ENCODE measurements at regions not wholly inside any gene's neighbourhood (a gene's known extent, or its start where the extent isn't known, plus 50 kb on each side); places are given as distances from the start of the nearest gene placed in this dataset.
"Not testable (repeated sequence)": the region's sequence is repeated elsewhere in the genome, so short reads cannot be mapped to it uniquely, and the experiment has no call there.

DNA sequence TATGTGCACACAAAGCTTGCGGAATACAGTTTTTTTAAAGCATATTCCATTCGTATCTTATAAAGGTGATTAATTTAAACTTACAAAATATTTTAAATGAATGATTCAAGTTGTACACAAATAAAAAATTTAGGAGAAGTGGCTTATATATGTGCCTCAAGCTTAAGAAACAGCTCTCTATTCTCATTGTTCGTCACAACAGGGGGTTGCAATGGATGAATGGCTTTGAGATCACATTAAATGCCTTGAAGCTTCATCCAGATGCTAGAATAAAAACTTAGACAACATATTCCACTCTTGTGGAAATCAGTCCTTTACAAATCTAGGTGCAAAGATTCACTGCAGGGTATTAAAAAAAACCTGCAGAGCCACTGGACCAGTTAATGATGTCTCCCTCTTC is 303.9 kb upstream of the LRFN5 start:
- no peak for DNase-seq (ENCODE audit: low spot score)
- in situ Hi-C loops (cut with HindIII; ENCODE audit: low sequenced_read_pairs), result no loop called here

DNA sequence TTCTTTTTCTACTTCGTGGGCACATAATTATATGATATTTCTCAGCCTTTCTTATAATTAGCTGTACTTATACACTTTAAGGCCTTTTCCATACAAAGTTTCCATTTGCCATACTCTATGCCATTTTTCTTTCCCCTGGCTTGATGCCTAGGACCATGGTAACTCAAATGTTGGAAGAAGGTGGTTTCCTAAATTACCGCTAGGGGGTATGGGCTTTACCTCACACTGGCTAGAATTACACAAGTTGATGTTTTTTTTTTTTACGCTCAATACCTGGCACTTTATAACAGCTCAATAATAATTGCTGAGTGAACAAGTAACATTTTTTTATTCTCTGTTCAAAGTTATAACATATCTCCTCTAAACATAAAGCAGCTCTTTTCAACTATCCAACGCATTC is 306.8 kb upstream of the LRFN5 start:
- DNase-seq (ENCODE audit: low spot score), result no peak
- in situ Hi-C loops (cut with HindIII; ENCODE audit: low sequenced_read_pairs), result no loop called here

DNA sequence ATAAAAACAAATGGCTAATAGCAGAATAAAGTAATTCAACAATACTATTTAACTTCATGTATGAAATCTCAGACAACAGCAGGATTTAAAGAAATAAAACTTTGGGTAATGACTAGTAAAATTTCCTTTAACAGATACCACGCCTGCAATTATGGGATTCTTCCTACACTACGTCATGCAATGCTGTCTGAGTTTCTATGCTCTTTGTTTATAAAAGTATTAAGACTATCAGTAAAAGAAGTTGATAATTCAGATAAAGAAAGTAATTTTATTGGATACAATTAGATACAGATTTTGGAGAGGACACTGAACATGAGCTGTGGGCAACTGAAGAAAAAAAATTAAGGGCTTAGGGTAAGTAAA is 308.4 kb upstream of the LRFN5 start:
- no peak for DNase-seq (ENCODE audit: low spot score)
- in situ Hi-C loops (cut with HindIII; ENCODE audit: low sequenced_read_pairs), result no loop called here

DNA sequence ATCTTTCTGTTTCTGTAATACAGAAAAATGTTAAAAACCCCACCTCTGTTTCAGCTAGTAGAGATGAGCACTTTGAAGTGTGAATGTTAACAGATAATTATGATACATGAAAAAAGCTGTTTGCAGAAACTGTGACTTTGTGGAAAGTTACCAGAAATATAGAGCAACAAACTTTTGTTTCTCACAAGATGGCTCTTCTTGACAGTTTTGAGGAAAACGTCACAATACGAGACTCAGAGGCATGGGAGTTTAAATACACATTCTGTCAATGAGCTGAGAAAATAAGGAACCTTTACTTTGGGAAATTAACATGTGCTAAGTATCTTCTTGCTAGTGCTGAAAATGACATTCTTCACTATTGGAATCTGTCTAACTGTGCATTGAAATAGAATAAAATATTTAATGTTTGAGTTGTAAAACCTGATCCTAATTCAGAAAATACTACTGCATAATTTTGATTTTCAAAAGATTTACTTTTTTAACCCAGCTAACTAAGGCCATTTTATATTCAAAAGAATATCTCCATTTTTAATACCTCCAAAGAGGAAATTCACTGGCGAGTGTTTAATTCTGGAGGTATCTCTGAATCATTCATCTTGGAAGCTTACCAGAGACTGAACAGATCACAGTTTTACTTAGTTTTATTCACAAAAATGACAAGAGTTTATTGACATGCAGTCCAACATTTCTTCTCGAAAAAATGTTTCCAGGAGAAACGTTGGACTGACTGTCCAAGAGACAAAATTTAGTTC is 308.9 kb upstream of the LRFN5 start:
- DNase-seq (ENCODE audit: low spot score), result no peak
- in situ Hi-C loops (cut with HindIII; ENCODE audit: low sequenced_read_pairs), result no loop called here

DNA sequence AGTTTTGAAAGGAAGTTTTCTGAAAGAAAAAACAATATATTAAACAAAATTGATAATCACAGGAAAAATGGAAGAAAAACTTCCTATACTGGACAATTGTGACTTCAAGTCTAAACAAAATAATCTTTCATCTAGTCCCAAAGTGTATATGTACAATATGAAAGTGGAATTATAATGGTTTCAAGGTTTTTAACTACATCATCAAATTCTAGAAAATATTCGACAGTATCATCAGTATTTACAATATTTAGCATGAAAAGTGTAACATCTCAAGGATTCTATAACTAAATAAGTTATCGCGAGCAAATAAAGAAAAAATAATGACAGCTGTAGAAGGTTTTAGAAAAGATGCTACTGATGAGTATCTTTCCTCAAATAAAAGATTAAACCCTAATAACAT is 310.9 kb upstream of the LRFN5 start:
- in situ Hi-C loops (cut with HindIII; ENCODE audit: low sequenced_read_pairs), result no loop called here
- DNase-seq (ENCODE audit: low spot score), result no peak

DNA sequence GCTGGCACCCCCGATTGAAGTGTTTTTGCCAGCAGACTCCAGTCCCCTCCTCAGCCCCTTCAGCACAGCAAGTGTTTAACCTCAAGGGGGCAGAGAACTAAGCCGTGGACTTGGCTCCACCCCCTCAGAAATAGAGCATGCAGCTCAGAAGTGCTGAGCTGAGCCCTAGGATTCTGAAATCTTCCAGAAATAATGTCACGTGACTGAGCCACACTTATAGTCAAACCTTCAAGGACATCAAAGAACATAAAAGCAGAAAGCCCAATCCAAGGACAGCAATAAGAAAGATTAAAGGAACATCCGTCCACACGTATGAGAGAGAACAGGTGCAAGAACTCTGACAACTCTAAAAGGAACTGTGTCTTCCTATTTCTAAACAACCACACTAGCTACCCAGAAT is 317.7 kb upstream of the LRFN5 start:
- DNase-seq (ENCODE audit: low spot score), result no peak
- in situ Hi-C loops (cut with HindIII; ENCODE audit: low sequenced_read_pairs), result no loop called here

DNA sequence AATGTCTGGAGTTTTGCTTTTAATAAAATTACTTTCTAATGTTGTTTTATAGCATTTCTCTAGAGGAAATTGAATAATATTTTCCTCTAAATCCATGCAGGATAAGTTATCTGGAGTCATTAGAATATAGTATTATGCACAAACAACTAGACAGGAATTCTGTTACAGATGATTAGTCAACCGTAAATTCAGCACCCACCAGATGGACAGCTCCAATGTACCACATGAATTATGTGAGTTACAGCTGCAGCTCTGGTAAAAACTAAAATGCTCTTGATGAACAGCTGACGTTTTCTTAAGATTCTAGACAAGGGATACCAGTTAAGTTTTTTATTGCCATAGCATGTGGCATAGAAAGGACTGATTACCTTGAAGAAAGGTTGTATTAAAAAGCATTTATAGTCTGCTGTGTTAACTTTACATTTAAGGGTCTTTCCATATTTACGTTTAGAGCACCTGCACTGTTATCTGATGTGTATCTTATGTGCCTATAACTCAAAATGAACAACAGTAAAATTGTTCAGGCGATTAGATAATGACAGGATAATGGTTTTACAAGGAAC is 321.4 kb upstream of the LRFN5 start:
- in situ Hi-C loops (cut with HindIII; ENCODE audit: low sequenced_read_pairs), result no loop called here
- DNase-seq (ENCODE audit: low spot score), result no peak

DNA sequence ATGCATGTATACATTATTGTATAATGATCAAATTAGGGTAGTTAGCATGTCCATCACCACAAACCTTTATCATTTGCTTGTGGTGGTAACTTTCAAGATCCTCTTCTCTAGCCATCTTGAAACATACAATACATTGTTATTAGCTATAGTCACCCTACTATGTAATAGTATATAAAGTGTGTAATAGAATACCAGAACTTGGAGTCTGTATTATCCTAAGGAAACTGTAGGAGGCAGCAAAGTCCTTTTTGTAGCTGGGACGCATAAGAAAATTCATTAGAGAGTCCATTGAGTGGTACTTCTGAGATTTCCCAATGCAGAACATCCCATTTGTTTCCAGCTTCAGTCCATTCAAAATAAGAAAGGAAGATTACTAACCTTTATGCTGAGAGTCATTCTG is 325.9 kb upstream of the LRFN5 start:
- no peak for DNase-seq (ENCODE audit: low spot score)
- in situ Hi-C loops (cut with HindIII; ENCODE audit: low sequenced_read_pairs), result no loop called here

DNA sequence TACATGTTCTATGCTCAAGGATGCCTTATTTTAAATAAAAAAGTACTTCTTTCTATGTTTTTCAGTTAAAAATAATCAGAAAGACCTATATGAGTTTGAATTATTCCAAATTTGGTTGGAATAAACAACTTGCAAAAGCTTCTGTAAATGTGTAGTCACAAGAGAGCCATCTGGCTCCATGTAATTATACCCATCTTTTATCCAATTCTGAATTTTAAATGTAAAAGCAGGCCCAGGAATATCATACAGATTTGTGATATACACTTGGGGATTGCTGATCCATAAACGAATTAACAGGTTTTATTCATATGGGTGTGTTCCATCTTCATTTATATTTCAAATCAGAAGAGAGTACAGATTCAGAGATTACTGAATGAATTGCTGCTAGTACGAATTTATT is 329.2 kb upstream of the LRFN5 start:
- no peak for DNase-seq (ENCODE audit: low spot score)
- in situ Hi-C loops (cut with HindIII; ENCODE audit: low sequenced_read_pairs), result no loop called here

DNA sequence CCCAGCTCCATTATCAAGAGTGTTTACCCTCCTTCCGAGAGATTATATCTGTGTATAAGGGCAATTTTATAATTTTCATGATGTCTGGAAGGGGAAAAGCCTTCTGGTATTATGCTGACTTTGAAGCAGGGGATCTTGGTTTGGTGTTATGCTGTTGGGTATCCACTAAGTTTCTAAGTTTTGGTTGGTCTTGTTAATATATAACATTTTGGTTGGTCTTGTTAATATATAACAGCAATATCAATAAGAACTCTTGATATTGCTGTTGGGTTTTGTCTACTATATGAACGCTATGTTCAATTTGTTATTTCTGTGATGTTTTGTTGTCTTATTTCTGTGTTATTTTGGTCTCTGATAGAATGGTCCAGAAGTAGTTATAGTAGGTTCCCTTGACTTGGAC is 349.2 kb upstream of the LRFN5 start:
- DNase-seq (ENCODE audit: low spot score), result no peak
- in situ Hi-C loops (cut with HindIII; ENCODE audit: low sequenced_read_pairs), result no loop called here

DNA sequence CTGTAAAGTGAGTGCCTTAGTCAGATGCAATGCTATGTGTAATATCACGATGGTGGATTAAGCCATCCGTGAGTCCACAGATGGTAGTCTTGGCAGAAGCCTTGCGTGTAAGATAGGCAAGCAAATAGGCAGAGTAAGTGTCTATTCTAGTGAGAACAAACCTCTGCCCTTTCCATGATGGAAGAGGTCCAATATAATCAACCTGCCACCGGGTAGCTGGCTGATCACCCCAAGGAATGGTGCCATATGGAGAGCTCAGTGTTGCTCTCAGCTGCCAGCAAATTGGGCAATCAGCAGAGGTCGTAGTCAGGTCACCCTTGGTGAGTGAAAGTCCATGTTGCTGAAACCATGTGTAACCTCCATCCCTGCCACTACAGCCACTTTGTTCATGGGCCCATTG is 371.2 kb upstream of the LRFN5 start:
- in situ Hi-C loops (cut with HindIII; ENCODE audit: low sequenced_read_pairs), result no loop called here
- DNase-seq (ENCODE audit: low spot score), result peak; percentile 2

DNA sequence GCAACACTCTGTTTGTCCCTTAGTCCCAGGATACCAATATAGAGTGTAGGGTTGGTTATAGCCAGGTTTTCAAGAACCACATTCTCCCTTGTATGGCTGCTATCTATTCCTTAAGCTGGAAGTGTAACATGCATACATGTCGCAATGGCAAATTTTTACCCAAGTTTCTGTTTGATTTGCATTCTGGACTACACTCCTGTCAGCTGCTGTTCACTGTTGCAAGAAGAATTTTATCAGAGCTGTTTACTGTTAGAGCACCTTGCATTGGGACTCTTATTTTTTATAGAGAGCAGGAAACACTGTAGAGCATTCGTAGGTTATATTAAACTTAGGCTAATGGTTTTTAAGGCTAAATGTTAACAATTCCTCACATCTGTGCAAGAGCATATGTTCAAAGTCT is 376.0 kb upstream of the LRFN5 start:
- no peak for DNase-seq (ENCODE audit: low spot score)
- in situ Hi-C loops (cut with HindIII; ENCODE audit: low sequenced_read_pairs), result no loop called here

DNA sequence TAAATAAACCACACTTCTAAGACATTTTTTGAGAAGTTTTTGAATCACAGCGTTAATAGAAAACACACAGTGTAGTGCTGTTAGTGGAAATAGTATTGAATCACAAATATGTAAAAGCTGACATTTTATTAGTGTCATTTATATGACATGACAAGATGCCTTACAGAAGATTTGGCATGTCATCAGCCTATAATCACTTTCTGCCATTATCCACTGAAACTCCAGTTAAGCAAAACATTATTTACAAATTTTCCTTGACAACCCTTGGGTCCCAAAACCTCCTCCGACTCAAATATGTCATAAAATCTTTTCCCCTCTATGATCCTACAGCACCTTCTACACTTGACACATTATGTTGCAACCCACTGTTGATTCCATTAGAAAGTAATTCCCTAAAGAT is 376.9 kb upstream of the LRFN5 start:
- in situ Hi-C loops (cut with HindIII; ENCODE audit: low sequenced_read_pairs), result no loop called here
- no peak for DNase-seq (ENCODE audit: low spot score)

DNA sequence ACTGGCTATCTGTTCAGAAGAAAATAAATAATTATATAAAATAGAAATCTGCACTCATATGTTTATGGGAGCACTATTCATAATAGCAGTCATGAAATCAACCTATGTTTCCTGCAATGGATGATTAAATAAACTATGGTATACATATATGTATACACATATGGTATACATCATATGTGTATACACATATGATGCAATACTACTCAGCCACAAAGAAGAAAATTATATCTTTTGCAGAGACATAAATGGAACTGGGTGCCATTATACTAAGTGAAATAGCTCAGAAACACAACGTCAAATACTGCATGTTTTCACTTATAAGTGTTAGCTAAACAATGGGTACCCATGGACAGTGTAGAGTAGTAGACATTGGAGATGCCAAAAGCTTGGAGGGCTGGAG is 381.2 kb upstream of the LRFN5 start:
- DNase-seq (ENCODE audit: low spot score), result no peak
- in situ Hi-C loops (cut with HindIII; ENCODE audit: low sequenced_read_pairs), result no loop called here

DNA sequence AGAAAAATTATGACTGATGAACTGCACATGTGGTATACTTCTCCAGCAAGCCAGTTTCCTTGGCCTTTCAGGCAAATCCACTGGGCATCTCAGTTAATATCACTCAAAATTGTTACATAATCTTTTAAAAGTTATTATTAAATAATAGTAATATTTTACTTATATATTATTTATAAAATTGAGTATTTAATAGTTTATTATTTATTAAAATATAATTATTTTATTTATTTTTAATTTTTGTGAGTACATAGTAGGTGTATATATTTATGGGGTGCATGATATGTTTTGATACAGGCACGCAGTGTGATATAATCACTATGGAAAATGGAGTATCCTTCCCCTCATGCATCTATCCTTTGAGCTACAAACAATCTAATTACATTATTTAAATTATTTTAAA is 384.1 kb upstream of the LRFN5 start:
- no peak for DNase-seq (ENCODE audit: low spot score)
- in situ Hi-C loops (cut with HindIII; ENCODE audit: low sequenced_read_pairs), result no loop called here

DNA sequence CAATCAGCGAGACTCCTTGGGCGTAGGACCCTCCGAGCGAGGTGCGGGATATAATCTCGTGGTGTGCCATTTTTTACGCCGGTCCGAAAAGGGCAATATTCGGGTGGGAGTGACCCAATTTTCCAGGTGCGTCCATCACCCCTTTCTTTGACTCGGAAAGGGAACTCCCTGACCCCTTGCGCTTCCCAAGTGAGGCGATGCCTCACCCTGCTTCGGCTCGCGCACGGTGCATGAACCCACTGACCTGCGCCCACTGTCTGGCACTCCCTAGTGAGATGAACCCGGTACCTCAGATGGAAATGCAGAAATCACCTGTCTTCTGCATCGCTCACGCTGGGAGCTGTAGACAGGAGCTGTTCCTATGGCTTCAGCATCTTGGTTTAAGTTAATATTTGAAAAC is 391.7 kb upstream of the LRFN5 start:
- DNase-seq (ENCODE audit: low spot score); in situ Hi-C loops (cut with HindIII; ENCODE audit: low sequenced_read_pairs): not testable (repeated sequence)

DNA sequence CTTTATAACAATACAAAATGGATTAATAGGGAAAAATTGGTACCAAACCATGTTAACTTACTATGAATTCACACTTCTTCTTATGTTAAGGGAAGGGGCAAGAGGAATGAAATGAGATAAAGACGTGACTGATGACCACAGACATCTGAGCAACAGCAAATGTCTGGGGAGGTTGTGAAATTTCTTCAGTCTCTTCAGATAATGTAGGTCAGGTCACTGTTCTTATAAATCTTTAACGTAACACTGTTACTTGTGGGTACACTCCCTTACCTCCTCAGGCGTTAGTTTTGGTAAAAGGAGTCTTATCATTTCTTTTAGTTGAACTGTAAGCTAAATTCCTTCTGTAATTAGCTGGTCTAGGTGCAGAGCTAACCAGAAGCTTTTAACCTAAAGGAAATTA is 405.0 kb upstream of the LRFN5 start:
- in situ Hi-C loops (cut with HindIII; ENCODE audit: low sequenced_read_pairs), result no loop called here
- DNase-seq (ENCODE audit: low spot score), result no peak

DNA sequence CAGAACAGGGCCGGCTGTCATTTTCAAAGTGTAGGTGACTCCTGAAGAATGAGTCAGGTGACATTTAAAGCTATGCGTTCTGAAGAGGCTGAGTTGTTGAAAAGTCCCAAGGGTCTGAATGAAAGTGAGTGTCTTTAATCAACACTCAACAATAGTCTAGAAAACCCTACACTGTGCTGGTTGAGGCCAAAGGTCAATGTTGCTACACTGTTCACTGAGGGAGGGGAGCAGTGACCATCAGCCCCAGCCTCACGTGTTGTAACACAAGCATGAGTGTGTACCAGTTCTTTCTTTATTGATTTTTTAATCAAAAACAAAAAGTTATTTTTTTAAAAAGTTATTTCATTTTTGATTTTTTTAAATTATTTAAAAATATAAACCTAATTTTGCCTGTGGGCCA is 418.8 kb upstream of the LRFN5 start:
- in situ Hi-C loops (cut with HindIII; ENCODE audit: low sequenced_read_pairs), result no loop called here
- DNase-seq (ENCODE audit: low spot score), result no peak

DNA sequence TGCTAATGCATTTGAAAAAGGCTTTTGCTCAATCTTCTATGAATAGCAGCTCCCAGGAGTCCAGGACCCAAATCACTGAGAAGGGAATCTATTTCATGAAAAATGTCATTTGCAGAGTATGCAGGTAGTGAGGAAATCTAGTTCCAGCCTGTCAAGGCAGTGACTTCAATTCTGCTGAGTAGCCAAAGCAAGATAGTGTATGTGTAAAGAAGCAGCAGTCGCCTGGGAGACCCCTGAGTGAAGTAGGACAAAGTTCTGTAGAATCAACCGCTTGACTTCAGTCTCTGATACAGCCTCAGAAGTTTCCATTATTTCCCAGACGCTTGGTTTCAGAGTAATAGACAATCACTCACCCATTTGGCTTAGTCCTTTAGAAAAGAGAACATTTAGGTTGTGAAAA is 435.6 kb upstream of the LRFN5 start:
- no peak for DNase-seq (ENCODE audit: low spot score)
- in situ Hi-C loops (cut with HindIII; ENCODE audit: low sequenced_read_pairs), result no loop called here

DNA sequence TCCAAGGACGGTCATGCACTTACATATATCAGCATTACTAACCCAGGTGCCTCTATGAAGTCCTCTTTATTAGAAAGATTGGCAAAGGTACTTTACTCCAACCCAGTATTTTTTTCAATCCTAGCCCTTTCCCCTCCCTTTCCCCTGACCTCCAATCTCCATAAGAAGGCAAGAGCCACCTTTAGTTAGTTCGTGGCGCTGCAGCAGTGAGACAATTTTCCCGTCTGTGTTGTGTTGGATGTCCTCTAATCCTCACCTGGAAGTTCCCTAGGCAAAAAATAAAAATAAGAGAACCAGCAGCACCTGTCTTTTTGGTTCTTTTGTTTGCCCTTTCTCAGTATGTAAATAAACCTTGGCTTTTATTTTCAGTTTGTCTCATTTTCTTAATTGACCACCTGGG is 439.6 kb upstream of the LRFN5 start:
- DNase-seq (ENCODE audit: low spot score), result no peak
- in situ Hi-C loops (cut with HindIII; ENCODE audit: low sequenced_read_pairs), result no loop called here

DNA sequence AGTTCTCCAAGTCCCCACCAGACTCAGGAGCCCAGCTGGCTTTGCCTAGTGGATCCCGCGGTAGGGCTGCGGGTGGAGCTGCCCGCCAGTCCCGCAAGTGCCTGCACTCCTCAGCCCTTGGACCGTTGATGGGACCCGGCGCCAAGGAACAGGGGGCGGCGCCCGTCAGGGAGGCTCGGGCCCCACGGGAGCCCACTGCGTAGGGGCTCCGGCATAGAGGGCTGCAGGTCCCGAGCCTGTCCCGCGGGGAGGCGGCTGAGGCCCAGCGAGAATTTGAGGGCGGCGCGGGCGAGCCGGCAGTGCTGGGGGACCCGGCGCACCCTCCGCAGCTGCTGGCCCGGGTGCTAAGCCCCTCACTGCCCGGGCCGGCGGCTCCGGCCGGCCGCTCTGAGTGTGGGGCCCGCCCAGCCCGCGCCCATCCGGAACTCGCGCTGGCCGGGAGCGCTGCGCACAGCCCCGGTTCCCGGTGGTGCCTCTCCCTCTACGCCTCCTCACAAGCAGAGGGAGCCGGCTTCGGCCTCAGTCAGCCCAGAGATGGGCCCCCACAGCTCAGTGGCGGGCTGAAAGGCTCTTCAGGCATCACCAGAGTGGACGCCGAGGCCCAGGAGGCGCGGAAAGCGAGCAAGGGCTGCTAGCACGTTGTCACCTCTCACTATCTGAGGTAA is 452.4 kb upstream of the LRFN5 start:
- no peak for DNase-seq (ENCODE audit: low spot score)
- in situ Hi-C loops (cut with HindIII; ENCODE audit: low sequenced_read_pairs), result no loop called here

Measured in G401 (cell line).